Smooth muscle cell (in vitro differentiated cells): ENCODE measurements at regions not wholly inside any gene's neighbourhood (a gene's known extent, or its start where the extent isn't known, plus 50 kb on each side); places are given as distances from the start of the nearest gene placed in this dataset.

ENCODE experiments used
- DNase-seq: peaks from one replicate; lab custom pipeline; 2025; ENCODE audit not compliant: unreplicated experiment; lab: John Stamatoyannopoulos, UW
- H2AFZ ChIP-seq: fragments of 200-600 bp; sonication (generic); 2 replicates; pipeline ENCODE4 v1.6.0; 2016; ENCODE audit warnings: antibody characterized with exemption, low read depth, mild to moderate bottlenecking
- H3F3A ChIP-seq: fragments of 200-600 bp; sonication (generic); 2 replicates; pipeline ENCODE4 v1.6.0; 2017; ENCODE audit warnings: antibody characterized with exemption, low read depth
- H3K27ac ChIP-seq: fragments of 200-600 bp; sonication (generic); 2 replicates; pipeline ENCODE4 v1.5.1; 2016; ENCODE audit warnings: low read depth, mild to moderate bottlenecking
- H3K27me3 ChIP-seq: fragments of 200-600 bp; sonication (generic); 2 replicates; pipeline ENCODE4 v1.6.1; 2016; ENCODE audit warnings: low read depth, mild to moderate bottlenecking
- H3K36me3 ChIP-seq: fragments of 200-600 bp; sonication (generic); 2 replicates; pipeline ENCODE4 v1.5.1; 2016; ENCODE audit warnings: low read depth
- H3K4me1 ChIP-seq: fragments of 200-600 bp; sonication (generic); 2 replicates; pipeline ENCODE4 v1.5.1; 2016; ENCODE audit warnings: low read depth
- H3K4me2 ChIP-seq: fragments of 200-600 bp; sonication (generic); 2 replicates; pipeline ENCODE4 v1.6.0; 2016; ENCODE audit warnings: mild to moderate bottlenecking
- H3K4me3 ChIP-seq: fragments of 200-600 bp; sonication (generic); 2 replicates; pipeline ENCODE4 v1.5.1; 2016; ENCODE audit warnings: mild to moderate bottlenecking
- H3K79me2 ChIP-seq: fragments of 200-600 bp; sonication (generic); 2 replicates; pipeline ENCODE4 v1.6.0; 2016; ENCODE audit warnings: low read depth, mild to moderate bottlenecking
- H3K9ac ChIP-seq: fragments of 200-600 bp; sonication (generic); 2 replicates; pipeline ENCODE4 v1.6.0; 2016; ENCODE audit warnings: low read depth
- H3K9me3 ChIP-seq: fragments of 200-600 bp; sonication (generic); replicated peaks from 2 replicates; pipeline ENCODE4 v1.5.1; 2016; ENCODE audit warnings: low read depth
- H4K20me1 ChIP-seq: fragments of 200-600 bp; sonication (generic); 2 replicates; pipeline ENCODE4 v1.6.0; 2016; ENCODE audit warnings: low read depth
- WGBS: methylation state at CpG from one replicate; pipeline ENCODE4 v1.1.7; 2016; ENCODE audit warnings: low lambda C conversion rate; 5-methylcytosine and 5-hydroxymethylcytosine counted together
- TF ChIP-seq, protein P1 (sequence below): fragments of 200-600 bp; sonication (generic); IDR thresholded peaks from 2 replicates; pipeline ENCODE4 v1.5.1; 2017; ENCODE audit warnings: borderline replicate concordance, mild to moderate bottlenecking, antibody characterized with exemption; ENCODE audit not compliant: insufficient read depth, poor library complexity, severe bottlenecking

DNA sequence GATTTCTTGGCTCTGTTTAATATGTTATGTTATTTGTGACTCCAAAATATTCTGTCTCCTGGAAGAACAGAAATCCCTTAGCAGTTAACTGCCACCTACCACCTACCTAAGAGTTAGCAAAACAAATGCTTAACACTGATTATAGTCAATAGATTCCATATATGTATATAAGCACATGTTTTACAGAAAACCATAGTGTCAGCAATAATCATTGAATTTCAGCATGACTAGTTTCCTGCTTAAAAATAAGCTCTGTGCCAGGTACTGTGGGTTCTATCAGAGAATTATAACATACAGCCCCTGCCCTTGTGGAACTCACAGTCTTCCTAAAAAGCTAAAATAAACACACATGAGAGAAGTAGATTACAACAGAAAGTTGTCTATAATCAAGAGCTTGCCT lies 561.9 kb upstream of the CAMK1G start:
- no peak overlapping the region for H3K9ac ChIP-seq
- H3K79me2 ChIP-seq: no peaks in the 10 kb centered on the region
- TF ChIP-seq, protein P1, sequence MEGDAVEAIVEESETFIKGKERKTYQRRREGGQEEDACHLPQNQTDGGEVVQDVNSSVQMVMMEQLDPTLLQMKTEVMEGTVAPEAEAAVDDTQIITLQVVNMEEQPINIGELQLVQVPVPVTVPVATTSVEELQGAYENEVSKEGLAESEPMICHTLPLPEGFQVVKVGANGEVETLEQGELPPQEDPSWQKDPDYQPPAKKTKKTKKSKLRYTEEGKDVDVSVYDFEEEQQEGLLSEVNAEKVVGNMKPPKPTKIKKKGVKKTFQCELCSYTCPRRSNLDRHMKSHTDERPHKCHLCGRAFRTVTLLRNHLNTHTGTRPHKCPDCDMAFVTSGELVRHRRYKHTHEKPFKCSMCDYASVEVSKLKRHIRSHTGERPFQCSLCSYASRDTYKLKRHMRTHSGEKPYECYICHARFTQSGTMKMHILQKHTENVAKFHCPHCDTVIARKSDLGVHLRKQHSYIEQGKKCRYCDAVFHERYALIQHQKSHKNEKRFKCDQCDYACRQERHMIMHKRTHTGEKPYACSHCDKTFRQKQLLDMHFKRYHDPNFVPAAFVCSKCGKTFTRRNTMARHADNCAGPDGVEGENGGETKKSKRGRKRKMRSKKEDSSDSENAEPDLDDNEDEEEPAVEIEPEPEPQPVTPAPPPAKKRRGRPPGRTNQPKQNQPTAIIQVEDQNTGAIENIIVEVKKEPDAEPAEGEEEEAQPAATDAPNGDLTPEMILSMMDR: no peak
- H3K27ac ChIP-seq: no peak overlapping the region
- H3K27me3 ChIP-seq: no peaks in the 10 kb centered on the region
- H2AFZ ChIP-seq: no peak overlapping the region
- H3K4me2 ChIP-seq: no peak overlapping the region
- H4K20me1 ChIP-seq: no peaks in the 10 kb centered on the region
- DNase-seq: no peak
- no peaks in the 10 kb centered on the region for H3K36me3 ChIP-seq
- no peaks in the 10 kb centered on the region for H3K4me1 ChIP-seq
- H3K9me3 ChIP-seq: no peaks in the 10 kb centered on the region
- no peak overlapping the region for H3K4me3 ChIP-seq
- H3F3A ChIP-seq: no peaks in the 10 kb centered on the region

DNA sequence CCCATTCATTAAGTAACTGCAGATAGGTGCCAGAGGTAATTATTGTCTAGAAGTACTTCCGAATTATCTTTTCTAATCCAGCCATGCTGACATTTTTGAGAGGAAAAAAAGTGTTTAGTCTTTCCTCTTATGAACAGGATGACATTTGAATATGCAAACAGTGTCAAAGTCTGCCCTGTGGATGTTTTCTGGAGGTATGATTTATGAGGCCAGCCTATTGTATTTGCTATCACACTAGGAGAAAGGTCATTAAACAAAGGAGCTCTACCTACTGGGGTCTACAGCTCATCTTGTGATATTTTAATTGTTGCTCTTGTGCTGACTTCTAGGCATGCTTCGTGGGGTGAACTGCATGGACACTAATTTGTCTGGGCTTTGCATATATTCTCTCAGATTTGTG lies 559.7 kb upstream of the CAMK1G start:
- Histone ChIP-seq H3K79me2 (no peaks in the 10 kb centered on the region), H3K4me3 (no peak overlapping the region), H3K27ac (no peak overlapping the region), H3K4me1 (no peaks in the 10 kb centered on the region), H2AFZ (no peak overlapping the region), H3K9me3 (no peaks in the 10 kb centered on the region), H3F3A (no peaks in the 10 kb centered on the region), H3K27me3 (peaks cover 3% of the 10 kb centered on the region), H3K4me2 (no peak overlapping the region), H4K20me1 (no peaks in the 10 kb centered on the region), H3K9ac (no peak overlapping the region), H3K36me3 (no peaks in the 10 kb centered on the region)
- TF ChIP-seq, protein P1: no peak
- WGBS: 87% methylated on average over 2 of the region's 2 CpGs
- DNase-seq: no peak

DNA sequence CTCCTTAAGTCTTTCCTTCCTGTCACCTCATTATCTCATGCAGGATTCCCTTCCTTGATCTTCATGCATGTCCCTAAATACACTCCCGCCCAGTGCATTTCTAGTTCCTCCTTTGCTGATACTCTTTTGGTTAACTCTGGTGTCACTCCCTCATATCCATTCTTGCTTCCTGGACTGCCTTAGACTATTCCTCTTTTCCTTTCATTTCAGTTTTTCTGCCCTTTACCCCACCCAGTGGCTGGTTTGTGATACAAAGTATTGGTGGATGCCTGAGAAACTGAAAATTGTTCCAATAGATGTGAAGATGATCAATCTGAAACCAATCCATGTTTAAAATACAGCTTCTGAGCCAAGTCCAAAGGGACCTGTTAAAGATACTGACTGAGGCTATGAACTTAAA lies 553.8 kb upstream of the CAMK1G start:
- Histone ChIP-seq H3K4me1 (no peaks in the 10 kb centered on the region), H2AFZ (no peak overlapping the region), H3K79me2 (no peaks in the 10 kb centered on the region), H3K36me3 (no peaks in the 10 kb centered on the region), H4K20me1 (no peaks in the 10 kb centered on the region), H3K9ac (no peak overlapping the region), H3F3A (no peaks in the 10 kb centered on the region), H3K27me3 (peaks cover 3% of the 10 kb centered on the region), H3K9me3 (no peaks in the 10 kb centered on the region), H3K4me3 (no peak overlapping the region), H3K4me2 (no peak overlapping the region), H3K27ac (no peak overlapping the region)
- DNase-seq: no peak
- TF ChIP-seq, protein P1: no peak
- 96% methylated on average over 1 of the region's 1 CpG for WGBS

DNA sequence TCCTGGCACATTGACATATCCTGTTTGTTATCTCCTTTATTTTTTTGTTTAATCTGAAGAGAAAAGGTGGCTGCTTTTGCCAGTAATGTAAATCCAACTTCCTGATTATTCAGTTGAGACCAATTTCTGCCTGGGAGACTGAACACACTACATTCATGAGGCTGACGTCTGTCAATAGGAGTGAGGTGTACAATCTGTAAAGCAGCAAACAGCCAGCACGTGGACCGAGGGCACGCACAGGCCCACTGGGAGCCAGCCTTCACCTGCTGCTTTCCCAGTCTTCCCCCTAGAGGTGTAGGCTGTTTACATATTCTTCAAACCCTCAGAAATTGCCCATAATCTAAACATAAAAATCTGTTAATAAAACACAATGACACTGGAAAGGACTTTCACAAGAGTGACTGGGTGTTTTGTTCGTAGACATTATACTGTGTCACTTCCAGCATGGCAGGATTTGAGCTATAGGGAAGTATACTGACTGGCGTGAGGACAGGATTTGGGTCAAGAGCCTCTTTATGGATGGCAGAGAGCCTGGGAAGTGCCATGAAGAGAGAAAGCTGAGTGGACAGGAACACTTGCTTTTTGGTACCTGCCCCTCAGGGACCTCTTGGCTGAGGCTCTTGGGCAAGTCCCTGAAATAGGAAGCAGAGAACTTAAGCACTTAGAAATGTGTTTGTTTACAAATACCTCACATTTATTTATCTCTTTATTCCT lies 552.9 kb upstream of the CAMK1G start:
- H3K27me3 ChIP-seq: peaks cover 3% of the 10 kb centered on the region
- TF ChIP-seq, protein P1: no peak
- H3K4me1 ChIP-seq: no peaks in the 10 kb centered on the region
- H3F3A ChIP-seq: no peaks in the 10 kb centered on the region
- no peak overlapping the region for H3K4me3 ChIP-seq
- no peaks in the 10 kb centered on the region for H3K9me3 ChIP-seq
- no peak for DNase-seq
- no peak overlapping the region for H3K27ac ChIP-seq
- H3K36me3 ChIP-seq: no peaks in the 10 kb centered on the region
- H3K9ac ChIP-seq: no peak overlapping the region
- 90% methylated on average over 6 of the region's 6 CpGs for WGBS
- H2AFZ ChIP-seq: no peak overlapping the region
- H3K79me2 ChIP-seq: no peaks in the 10 kb centered on the region
- H4K20me1 ChIP-seq: no peaks in the 10 kb centered on the region
- H3K4me2 ChIP-seq: no peak overlapping the region
